Gastroesophageal sphincter (tissue), 4 donors: ENCODE measurements at regions not wholly inside any gene's neighbourhood (a gene's known extent, or its start where the extent isn't known, plus 50 kb on each side); places are given as distances from the start of the nearest gene placed in this dataset.

Experiments
- ATAC-seq: fragments of 150-250 bp; one replicate; pipeline ENCODE4 v1.9.1; 2016; ENCODE audit warnings: mild to moderate bottlenecking, moderate library complexity
- H3K27ac ChIP-seq, 4 donors: fragments of 200-600 bp; sonication (generic) in 3 of 4; 1 replicate in 3 of 4; 2 replicates in 1 of 4; pipeline ENCODE4 v1.5.1; 2016 to 2019
- H3K27me3 ChIP-seq: fragments of 200-600 bp; sonication (generic); one replicate; pipeline ENCODE4 v1.5.1; 2019
- H3K36me3 ChIP-seq, 2 donors: fragments of 200-600 bp; sonication (generic); one replicate each; pipeline ENCODE4 v1.5.1; 2019; ENCODE audit warnings: control low read depth in 1 of 2
- H3K4me1 ChIP-seq, 3 donors: fragments of 200-600 bp; sonication (generic); 1 replicate in 2 of 3; 2 replicates in 1 of 3; pipeline ENCODE4 v1.5.1; 2016 to 2019; ENCODE audit warnings: control low read depth in 2 of 3
- H3K4me3 ChIP-seq, 2 donors: fragments of 200-600 bp; sonication (generic); one replicate each; pipeline ENCODE4 v1.5.1; 2019; ENCODE audit warnings: mild to moderate bottlenecking in 1 of 2, moderate library complexity in 1 of 2
- H3K9me3 ChIP-seq, 3 donors: fragments of 200-600 bp; sonication (generic); one replicate each; pipeline ENCODE4 v1.5.1; 2017 to 2019; ENCODE audit warnings: control low read depth in 2 of 3
- EP300 ChIP-seq: sonication (generic); formaldehyde crosslinking; IDR thresholded peaks from one replicate; pipeline ENCODE4 v1.6.1; 2017; ENCODE audit warnings: antibody characterized with exemption, mild to moderate bottlenecking
- POLR2A ChIP-seq, 2 donors: fragments of 450-650 bp; IDR thresholded peaks; one replicate each; pipeline ENCODE4 v1.6.1; 2017; ENCODE audit warnings: antibody characterized with exemption in 2 of 2, mild to moderate bottlenecking in 2 of 2, moderate library complexity in 1 of 2
- POLR2AphosphoS5 ChIP-seq: sonication (generic); formaldehyde crosslinking; IDR thresholded peaks from one replicate; pipeline ENCODE4 v1.6.1; 2017; ENCODE audit warnings: antibody characterized with exemption
- WGBS, 2 donors: methylation state at CpG; one replicate each; pipeline ENCODE4 v1.1.5; 2018; ENCODE audit warnings: low coverage in 1 of 2; 5-methylcytosine and 5-hydroxymethylcytosine counted together
- TF ChIP-seq, protein P1 (sequence below), 4 experiments: fragments of 200-600 bp in 2 of 4; fragments of 450-650 bp in 2 of 4; sonication (generic) in 1 of 4; IDR thresholded peaks; one replicate each; pipeline ENCODE4 v1.5.1; 2017 to 2019; ENCODE audit warnings: antibody characterized with exemption in 4 of 4, mild to moderate bottlenecking in 2 of 4, moderate library complexity in 2 of 4

DNA sequence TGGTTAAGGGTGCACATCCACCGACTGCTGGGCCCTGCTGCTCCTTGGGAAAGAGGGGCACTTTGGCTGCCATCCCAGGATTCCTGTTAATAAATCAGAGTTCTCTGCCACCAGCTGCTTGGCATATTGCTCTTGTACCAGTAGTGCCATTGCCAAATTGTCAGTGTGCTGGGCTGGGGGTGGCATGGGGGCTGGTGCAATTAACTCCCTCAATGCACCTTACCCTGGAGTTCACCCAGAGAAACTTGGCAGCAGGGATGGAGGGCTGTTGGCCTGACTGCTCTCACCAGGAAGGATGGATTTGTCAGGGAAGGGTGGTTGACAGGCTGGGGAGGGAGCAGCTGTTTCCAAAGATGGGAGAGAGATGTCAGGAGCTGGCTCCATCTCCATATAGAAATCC lies 94.6 kb upstream of the SKOR2 start:
- Histone ChIP-seq H3K27me3 (peaks cover 7% of the 10 kb centered on the region), H3K9me3 (no peaks in the 10 kb centered on the region), H3K36me3 (no peaks in the 10 kb centered on the region), H3K27ac (no peak overlapping the region), H3K4me1 (no peaks in the 10 kb centered on the region), H3K4me3 (no peak overlapping the region)
- WGBS, 2 donors: 83% methylated on average over 1 of the region's 1 CpG; no CpG with 5 or more reads in 1 of the 2 donors
- no peak for ATAC-seq
- TF ChIP-seq EP300 (no peak), POLR2AphosphoS5 (no peak), POLR2A (IDR thresholded peaks at IDR 0.05) (no peak)
- TF ChIP-seq, protein P1, sequence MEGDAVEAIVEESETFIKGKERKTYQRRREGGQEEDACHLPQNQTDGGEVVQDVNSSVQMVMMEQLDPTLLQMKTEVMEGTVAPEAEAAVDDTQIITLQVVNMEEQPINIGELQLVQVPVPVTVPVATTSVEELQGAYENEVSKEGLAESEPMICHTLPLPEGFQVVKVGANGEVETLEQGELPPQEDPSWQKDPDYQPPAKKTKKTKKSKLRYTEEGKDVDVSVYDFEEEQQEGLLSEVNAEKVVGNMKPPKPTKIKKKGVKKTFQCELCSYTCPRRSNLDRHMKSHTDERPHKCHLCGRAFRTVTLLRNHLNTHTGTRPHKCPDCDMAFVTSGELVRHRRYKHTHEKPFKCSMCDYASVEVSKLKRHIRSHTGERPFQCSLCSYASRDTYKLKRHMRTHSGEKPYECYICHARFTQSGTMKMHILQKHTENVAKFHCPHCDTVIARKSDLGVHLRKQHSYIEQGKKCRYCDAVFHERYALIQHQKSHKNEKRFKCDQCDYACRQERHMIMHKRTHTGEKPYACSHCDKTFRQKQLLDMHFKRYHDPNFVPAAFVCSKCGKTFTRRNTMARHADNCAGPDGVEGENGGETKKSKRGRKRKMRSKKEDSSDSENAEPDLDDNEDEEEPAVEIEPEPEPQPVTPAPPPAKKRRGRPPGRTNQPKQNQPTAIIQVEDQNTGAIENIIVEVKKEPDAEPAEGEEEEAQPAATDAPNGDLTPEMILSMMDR (IDR thresholded peaks at IDR 0.05): no peak

GRCh38 chr18:47345291-47345690 lies 93.8 kb upstream of the SKOR2 start:
- Histone ChIP-seq H3K27me3 (peaks cover 7% of the 10 kb centered on the region), H3K36me3 (no peaks in the 10 kb centered on the region), H3K27ac (no peak overlapping the region), H3K4me1 (no peaks in the 10 kb centered on the region), H3K4me3 (no peak overlapping the region), H3K9me3 (no peaks in the 10 kb centered on the region)
- no peak for ATAC-seq
- no peak for TF ChIP-seq POLR2A (IDR thresholded peaks at IDR 0.05)
- TF ChIP-seq, protein P1 (IDR thresholded peaks at IDR 0.05): no peak
- no peak for TF ChIP-seq EP300
- TF ChIP-seq POLR2AphosphoS5: no peak
- 46 to 64% methylated on average over 3 of the region's 4 CpGs for WGBS, 2 donors

DNA sequence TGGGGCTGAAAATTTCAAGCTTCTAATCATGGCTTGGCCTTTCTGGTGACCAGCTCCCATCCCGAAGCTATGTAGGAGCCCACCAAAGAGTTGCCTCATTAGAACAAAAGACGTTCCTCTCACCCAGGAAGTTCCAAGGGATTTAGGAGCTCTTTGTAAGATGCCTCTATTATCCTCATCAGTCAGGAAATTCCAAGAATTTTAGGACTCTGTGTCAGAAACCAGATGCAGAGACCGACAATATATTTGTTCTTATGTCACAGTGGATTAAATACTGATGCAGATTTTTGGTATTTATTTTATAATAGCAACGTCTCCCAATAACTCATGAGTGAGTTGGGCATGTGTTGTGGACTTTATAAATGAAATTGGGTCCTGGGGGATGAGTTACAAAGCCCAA lies 91.8 kb upstream of the SKOR2 start:
- Histone ChIP-seq H3K36me3 (no peaks in the 10 kb centered on the region), H3K4me1 (no peaks in the 10 kb centered on the region), H3K9me3 (no peaks in the 10 kb centered on the region), H3K27ac (no peak overlapping the region), H3K27me3 (peaks cover 7% of the 10 kb centered on the region), H3K4me3 (no peak overlapping the region)
- 42 to 66% methylated on average over 3 to 4 of the region's 4 CpGs for WGBS, 2 donors
- TF ChIP-seq POLR2A (IDR thresholded peaks at IDR 0.05) (no peak), POLR2AphosphoS5 (no peak), EP300 (no peak)
- TF ChIP-seq, protein P1 (IDR thresholded peaks at IDR 0.05): no peak
- no peak for ATAC-seq

GRCh38 chr18:47342566-47342965 lies 91.1 kb upstream of the SKOR2 start:
- WGBS, 2 donors: 80 to 83% methylated on average over 1 of the region's 1 CpG

GRCh38 chr18:47341678-47342077 lies 90.2 kb upstream of the SKOR2 start:
- Histone ChIP-seq H3K9me3 (no peaks in the 10 kb centered on the region), H3K4me1 (no peaks in the 10 kb centered on the region), H3K27ac (no peak overlapping the region), H3K27me3 (peaks cover 7% of the 10 kb centered on the region), H3K4me3 (no peak overlapping the region), H3K36me3 (no peaks in the 10 kb centered on the region)
- no peak for TF ChIP-seq EP300
- TF ChIP-seq, protein P1 (IDR thresholded peaks at IDR 0.05): no peak
- no peak for TF ChIP-seq POLR2AphosphoS5
- WGBS, 2 donors: 45 to 50% methylated on average over 6 of the region's 6 CpGs
- no peak for ATAC-seq

More at GRCh38 chr18:47342566-47342965, 91.1 kb upstream of the SKOR2 start:
- ATAC-seq: no peak
- no peak for TF ChIP-seq POLR2AphosphoS5
- TF ChIP-seq, protein P1 (IDR thresholded peaks at IDR 0.05): no peak
- no peak for TF ChIP-seq POLR2A (IDR thresholded peaks at IDR 0.05)
- no peaks in the 10 kb centered on the region for H3K36me3 ChIP-seq
- H3K27me3 ChIP-seq: peaks cover 7% of the 10 kb centered on the region
- no peak overlapping the region for H3K4me3 ChIP-seq
- no peaks in the 10 kb centered on the region for H3K4me1 ChIP-seq
- no peak overlapping the region for H3K27ac ChIP-seq
- H3K9me3 ChIP-seq: no peaks in the 10 kb centered on the region
